NCI-H1694 (cell line): ENCODE measurements at regions not wholly inside any gene's neighbourhood (a gene's known extent, or its start where the extent isn't known, plus 50 kb on each side); places are given as distances from the start of the nearest gene placed in this dataset.

Experiments
- DNase-seq: peaks from one replicate; lab custom pipeline; 2025; lab: John Stamatoyannopoulos, UW

GRCh38 chr2:58667137-58667774 lies 426.1 kb upstream of the FANCL start:
- DNase-seq: no peak

DNA sequence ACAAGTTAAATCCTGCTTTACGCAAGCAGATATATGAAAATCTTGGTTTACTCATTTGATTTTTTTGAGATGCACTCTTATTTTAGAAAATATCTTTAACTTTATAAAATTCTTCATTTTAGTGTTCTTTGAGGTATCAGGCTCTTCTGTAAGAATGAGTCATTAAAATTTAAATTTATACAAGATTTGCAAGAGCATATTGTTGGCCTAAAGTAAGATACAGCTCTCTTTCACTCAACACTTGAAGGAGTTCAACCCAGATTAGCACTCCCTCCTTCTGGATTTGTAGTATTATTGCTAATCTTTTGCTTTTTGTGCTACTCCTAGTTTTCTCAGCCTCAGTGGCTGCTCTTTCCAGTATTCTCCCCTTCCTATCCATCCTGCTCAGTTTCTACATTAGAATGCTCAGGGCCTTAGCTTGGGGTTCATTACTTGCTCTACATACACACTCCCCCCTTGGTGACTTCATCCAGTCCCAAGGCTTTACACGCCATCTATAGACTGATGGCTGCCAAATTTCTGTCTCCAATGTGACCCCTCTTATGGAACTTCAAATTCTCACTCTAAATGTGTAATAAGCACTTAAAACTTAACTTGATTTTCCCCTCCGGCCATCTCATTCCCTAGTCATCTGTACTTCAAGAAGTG lies 425.3 kb upstream of the FANCL start:
- no peak for DNase-seq

DNA sequence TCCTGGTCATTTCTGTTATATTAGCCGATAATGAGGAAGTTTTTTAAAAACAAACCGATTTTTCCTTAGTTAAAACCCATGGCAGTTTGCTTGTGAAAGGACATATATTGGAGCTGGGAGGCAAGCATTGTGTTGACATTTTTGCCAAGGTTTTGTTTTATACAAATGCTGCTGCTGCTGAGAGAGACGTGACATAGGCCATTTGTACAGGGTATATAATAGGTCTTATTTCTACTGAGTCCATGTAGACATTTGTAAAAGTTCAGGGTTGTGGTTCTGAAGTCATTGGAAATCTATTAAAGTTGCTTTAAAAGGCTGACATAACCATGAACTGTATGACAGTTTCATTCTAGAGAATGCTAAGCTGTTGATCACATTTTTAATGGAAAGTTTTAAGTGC lies 424.0 kb upstream of the FANCL start:
- DNase-seq: no peak

DNA sequence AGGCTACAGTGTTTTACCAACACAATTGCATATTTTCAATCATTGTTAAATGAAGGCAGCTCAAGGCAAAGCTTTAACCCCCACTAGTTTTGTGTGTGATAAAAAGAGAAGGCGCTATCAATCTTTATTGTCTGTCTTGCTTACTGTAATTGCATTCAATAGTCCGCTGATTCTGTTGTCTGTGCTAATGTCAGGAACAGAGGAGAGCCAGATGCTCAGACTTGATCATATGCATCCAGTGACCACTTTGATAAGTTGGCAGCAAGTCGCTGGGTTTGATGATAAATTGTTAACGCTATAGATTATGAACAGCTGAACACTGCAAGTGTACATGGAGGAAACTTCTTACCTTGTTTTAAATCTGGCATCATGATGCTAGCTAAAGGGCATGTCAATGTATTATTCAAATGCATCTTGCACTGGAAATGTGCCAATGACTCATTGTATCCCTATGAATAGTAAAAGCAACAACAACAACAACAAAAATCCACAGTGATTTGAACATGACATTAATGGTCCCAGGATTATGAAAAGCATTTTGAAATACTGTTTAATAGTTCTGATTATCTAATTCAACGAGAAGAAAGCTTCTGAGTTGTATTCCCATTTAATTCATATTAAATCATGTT lies 423.5 kb upstream of the FANCL start:
- DNase-seq: no peak

DNA sequence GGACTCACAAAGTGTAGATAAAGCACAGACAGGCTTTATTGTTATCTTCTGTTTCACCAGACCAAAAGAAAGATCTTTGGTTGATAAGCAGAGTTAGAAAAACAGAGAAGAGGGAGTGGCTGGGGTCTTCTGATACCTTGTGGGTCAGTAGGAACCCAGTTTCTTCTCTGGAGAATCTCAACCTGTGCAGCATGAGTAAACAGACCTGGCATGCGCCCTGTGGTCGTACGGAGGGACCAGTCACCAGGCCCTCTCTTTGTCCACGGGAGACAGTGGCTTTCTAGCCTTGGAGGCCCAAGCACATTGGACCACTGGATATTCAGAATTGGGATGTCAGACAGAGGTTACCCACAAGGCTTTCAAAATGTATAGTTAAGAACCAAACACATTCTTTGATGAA lies 418.9 kb upstream of the FANCL start:
- no peak for DNase-seq

DNA sequence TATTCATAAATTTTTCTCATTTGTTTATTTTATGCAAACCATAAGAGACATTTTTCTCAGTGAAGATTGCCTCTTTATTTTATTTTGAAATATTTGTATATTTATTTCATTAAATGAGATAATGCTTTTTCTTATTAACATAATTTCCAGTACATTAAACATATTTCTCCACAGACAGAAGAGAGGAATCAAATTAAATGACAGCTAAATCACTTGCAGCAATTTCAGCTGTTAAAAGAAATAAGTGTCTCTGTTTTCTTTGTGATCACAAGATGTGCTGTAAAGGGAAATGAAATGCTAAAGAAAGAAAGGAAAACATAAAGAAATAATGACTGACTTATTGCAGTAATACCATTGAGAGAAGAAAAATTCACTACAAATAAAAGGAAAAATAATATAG lies 414.0 kb upstream of the FANCL start:
- DNase-seq: no peak

DNA sequence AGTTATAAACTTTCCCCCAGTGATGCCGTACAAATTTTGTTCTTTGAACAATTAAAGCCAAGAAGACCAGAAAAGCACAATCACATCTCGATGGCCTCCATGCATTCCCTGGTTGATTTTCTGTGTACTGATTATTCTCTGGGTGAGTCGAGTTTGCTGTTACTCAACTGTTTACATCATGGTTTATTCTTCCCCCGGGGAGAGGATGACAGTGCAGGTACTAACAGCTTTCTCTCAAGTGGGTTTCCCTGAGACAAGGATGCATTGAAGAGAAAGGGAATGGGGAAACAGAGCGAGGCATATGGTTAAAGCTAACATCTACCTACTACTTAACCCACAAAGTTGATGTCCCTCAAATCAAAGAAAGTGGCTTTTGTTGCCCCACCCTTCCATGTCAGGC lies 410.8 kb upstream of the FANCL start:
- no peak for DNase-seq

GRCh38 chr2:58650781-58651180 lies 409.7 kb upstream of the FANCL start:
- DNase-seq: no peak

GRCh38 chr2:58649756-58650155 lies 408.6 kb upstream of the FANCL start:
- DNase-seq: no peak

GRCh38 chr2:58645017-58645416 lies 403.9 kb upstream of the FANCL start:
- peak; percentile 47 for DNase-seq

GRCh38 chr2:58644451-58644850 lies 403.3 kb upstream of the FANCL start:
- DNase-seq: peak; percentile 17

DNA sequence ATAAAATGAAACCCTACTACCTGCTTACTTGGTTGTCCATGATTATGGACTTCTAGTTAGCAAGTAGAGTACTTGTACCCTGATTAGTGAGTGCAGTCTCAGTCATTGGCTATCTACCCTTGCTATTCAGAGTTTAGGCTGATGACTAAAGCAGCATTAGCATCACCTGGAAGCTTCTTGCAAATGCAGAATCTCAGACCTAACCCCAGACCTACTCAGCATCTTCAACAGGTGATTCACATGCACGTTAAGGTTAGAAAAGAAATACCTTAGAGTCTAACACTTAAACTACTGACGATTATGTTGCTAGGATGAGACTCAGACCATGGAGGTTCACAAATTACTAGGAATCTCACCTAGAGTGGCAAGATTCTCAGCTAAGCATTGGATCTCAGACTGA lies 399.9 kb upstream of the FANCL start:
- no peak for DNase-seq

GRCh38 chr2:58640042-58640441 lies 398.9 kb upstream of the FANCL start:
- DNase-seq: no peak

GRCh38 chr2:58638256-58638805 lies 397.2 kb upstream of the FANCL start:
- DNase-seq: no peak

DNA sequence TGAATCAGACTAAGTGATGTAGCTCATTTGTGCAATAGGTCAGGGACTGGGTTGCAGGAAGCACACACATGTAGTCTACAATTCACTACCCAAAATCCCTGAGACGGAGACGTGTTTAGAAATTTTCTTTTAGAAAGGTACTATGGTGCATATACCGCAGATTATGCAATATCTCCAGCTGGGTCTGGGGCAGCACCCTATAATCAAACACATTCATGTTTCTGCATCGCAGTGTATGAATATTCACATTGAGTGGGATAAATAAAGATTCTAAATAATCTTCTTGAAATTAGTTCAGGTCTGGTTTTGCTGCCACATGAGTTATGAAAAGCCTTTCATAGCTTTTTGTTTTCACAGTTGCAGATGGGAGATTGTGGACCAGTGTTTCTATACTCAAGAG lies 395.7 kb upstream of the FANCL start:
- DNase-seq: no peak

GRCh38 chr2:58635801-58636375 lies 394.8 kb upstream of the FANCL start:
- no peak for DNase-seq

- no peak for DNase-seq
These were observed 393.7 kb upstream of the FANCL start for GRCh38 chr2:58634653-58635370.

DNA sequence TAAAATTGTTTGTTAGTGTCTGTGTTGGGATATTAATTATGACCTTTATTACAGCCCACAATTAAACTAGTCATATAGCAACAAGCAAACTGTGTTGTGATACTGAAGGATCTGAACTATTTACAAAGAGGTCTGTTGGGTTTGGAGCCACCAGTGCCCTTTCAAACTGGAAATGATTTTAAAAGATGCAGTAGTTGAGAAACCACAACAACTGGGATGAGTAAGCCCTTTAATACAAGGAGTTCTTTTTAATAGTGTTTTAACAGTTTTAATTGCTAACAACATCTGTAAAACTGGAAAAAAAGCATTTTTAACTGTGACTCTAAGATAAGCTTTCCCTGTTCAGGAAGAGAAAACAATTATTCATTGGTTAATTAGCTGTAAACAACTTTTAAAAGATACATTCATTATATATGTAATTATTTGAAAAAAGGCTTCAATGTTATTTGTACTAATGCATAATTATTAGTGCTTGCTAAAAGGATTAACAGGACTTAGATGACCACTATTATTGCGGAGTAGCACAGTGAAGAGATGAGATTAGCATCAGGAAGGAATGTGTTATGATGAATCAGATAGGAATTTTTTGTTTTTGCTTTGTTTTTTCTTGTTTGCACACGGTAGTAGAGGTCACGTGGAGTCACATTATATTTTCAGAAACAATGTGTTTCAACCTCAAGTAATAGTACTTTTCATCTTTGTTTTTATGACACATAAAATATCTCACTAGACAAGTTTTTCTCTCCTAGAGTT lies 392.7 kb upstream of the FANCL start:
- DNase-seq: no peak

DNA sequence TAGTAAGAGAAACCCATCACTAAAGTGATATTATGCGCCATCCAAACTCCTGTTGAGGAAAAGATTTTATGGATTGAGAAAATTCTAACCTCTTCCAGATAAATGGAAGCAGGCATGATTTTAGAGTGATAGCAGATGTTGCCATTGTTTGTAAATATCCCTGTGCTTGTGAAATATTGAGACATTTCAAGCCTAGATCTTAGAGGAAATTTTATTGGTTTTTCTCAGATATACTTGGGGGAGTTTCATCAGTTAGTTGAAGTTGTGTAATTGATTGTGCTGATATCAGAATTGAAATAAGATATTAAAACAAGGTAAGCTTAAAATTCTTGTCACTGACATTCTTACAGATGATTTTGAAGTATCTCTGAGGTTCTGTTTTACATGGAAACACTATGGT lies 390.9 kb upstream of the FANCL start:
- no peak for DNase-seq

DNA sequence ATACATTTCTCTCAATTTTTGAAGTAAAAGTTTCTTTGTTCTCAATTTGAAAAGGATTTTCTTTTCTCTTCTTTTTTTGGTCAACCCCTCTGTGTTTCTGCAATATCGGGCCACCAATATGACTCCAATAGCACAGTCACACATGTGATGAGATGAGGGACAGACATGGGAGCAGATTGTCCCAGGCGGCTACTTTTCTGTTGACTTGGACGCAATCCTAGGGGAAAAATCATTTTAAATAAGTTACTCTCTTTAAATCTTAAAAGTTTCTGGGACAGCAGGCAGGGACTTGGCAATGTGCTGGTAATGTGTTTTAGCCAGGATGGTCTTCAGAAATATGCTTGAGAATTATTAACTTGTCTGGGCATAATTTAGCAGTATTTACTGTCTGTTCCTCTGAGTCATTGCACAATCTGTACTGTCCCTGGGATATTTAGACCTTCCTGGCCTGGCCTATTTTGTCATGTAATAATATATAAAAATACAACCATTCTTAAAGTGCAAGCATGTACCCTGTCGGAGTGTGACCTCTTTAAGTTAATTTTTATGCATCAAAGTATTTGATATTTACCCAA lies 388.5 kb upstream of the FANCL start:
- DNase-seq: no peak

GRCh38 chr2:58620896-58621295 lies 379.8 kb upstream of the FANCL start:
- no peak for DNase-seq
